Body of pancreas (tissue), 4 donors: ENCODE measurements at regions not wholly inside any gene's neighbourhood (a gene's known extent, or its start where the extent isn't known, plus 50 kb on each side); places are given as distances from the start of the nearest gene placed in this dataset.

Experiments used
- ATAC-seq: fragments of 150-250 bp; one replicate; pipeline ENCODE4 v1.9.1; 2016
- DNase-seq, 4 donors: peaks; one replicate each; pipeline ENCODE4 v3.0.0-alpha.2; 2019
- H3K27ac ChIP-seq, 4 donors: fragments of 200-600 bp; sonication (generic); 1 replicate in 3 of 4; 2 replicates in 1 of 4; pipeline versions ENCODE4 v1.5.1 to v1.6.1; 2016 to 2019; ENCODE audit warnings: mild to moderate bottlenecking in 1 of 4, mixed read lengths in 1 of 4, moderate library complexity in 1 of 4
- H3K27me3 ChIP-seq, 2 donors: fragments of 200-600 bp; sonication (generic); one replicate each; pipeline ENCODE4 v1.6.0; 2016; ENCODE audit warnings: mild to moderate bottlenecking in 1 of 2
- H3K36me3 ChIP-seq, 2 donors: fragments of 200-600 bp; sonication (generic); replicated peaks in 1 of 2; 2 replicates each; pipeline ENCODE4 v1.5.1; 2016; ENCODE audit warnings: low read depth in 2 of 2; ENCODE audit not compliant: insufficient read depth in 1 of 2
- H3K4me1 ChIP-seq: fragments of 200-600 bp; sonication (generic); one replicate; pipeline ENCODE4 v1.6.0; 2016
- H3K4me3 ChIP-seq, 2 donors: fragments of 200-600 bp; sonication (generic); 1 replicate in 1 of 2; 2 replicates in 1 of 2; pipeline ENCODE4 v1.5.1; 2016 to 2019
- H3K9me3 ChIP-seq, 3 donors: fragments of 200-600 bp; sonication (generic); 1 replicate in 2 of 3; 2 replicates in 1 of 3; pipeline ENCODE4 v1.5.1; 2016
- POLR2A ChIP-seq, 3 donors: fragments of 450-650 bp; IDR thresholded peaks; one replicate each; pipeline ENCODE4 v1.6.1; 2016; ENCODE audit warnings: antibody characterized with exemption in 3 of 3, mild to moderate bottlenecking in 2 of 3
- WGBS, 2 donors: methylation state at CpG; one replicate each; pipeline ENCODE4 v1.1.5; 2017; 5-methylcytosine and 5-hydroxymethylcytosine counted together
- intact Hi-C: fragments of 100-400 bp; cut with DNase I; formaldehyde crosslinking; loops from one replicate; pipeline ENCODE4 v1.15.1; 2023
- TF ChIP-seq, protein P1 (sequence below), 7 experiments: fragments of 450-650 bp in 4 of 7; fragments of 200-600 bp in 3 of 7; sonication (generic) in 3 of 7; IDR thresholded peaks; one replicate each; pipeline ENCODE4 v1.5.1; 2016 to 2019; ENCODE audit warnings: antibody characterized with exemption in 7 of 7

DNA sequence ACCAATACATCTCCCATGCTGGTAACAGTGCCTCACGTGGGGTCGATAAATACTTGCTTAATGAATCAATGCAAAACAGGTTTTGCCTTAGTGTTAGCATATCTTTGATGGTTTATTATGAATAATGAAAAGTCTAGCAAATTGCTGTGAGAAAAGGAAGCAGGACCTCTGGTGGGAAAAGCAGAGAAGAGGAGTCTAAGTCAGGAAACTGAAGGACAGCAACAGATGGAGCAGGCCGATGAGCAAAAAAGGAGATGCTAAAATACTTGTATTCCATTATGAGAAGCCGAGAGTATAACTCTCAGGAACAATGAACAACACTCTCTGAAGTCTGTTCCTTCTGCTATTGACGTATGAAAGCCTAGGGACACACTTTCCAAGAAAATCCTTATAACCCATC lies 555.2 kb upstream of the KLHL29 start:
- Histone ChIP-seq H3K4me1 (no peaks in the 10 kb centered on the region), H3K27me3 (no peaks in the 10 kb centered on the region), H3K36me3 (no peaks in the 10 kb centered on the region), H3K27ac (no peak overlapping the region), H3K9me3 (no peaks in the 10 kb centered on the region), H3K4me3 (no peak overlapping the region)
- TF ChIP-seq POLR2A (IDR thresholded peaks at IDR 0.05): no peak
- TF ChIP-seq, protein P1, sequence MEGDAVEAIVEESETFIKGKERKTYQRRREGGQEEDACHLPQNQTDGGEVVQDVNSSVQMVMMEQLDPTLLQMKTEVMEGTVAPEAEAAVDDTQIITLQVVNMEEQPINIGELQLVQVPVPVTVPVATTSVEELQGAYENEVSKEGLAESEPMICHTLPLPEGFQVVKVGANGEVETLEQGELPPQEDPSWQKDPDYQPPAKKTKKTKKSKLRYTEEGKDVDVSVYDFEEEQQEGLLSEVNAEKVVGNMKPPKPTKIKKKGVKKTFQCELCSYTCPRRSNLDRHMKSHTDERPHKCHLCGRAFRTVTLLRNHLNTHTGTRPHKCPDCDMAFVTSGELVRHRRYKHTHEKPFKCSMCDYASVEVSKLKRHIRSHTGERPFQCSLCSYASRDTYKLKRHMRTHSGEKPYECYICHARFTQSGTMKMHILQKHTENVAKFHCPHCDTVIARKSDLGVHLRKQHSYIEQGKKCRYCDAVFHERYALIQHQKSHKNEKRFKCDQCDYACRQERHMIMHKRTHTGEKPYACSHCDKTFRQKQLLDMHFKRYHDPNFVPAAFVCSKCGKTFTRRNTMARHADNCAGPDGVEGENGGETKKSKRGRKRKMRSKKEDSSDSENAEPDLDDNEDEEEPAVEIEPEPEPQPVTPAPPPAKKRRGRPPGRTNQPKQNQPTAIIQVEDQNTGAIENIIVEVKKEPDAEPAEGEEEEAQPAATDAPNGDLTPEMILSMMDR (IDR thresholded peaks at IDR 0.05): no peak
- ATAC-seq (no peak), DNase-seq (no peak)
- intact Hi-C loops: no loop called here
- WGBS, 2 donors: 63 to 73% methylated on average over 5 of the region's 5 CpGs

DNA sequence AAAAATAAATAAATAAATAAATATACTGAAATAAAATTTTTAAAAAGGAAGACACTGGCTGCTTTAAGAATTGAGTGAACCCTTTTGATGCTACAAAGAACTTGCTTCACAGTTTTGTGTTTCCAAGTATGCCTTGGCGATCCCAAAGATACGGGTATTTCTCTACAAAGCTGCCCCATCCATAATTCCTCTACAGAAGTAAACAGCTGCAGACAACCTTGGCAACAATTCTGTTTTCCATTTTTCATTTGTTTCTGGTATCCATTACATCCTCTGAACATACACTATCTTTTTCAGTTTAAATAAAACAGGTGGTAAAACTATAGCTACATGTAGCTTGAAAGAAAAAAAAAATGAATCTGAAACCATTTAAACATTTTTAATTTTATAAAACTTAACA lies 552.8 kb upstream of the KLHL29 start:
- no peaks in the 10 kb centered on the region for H3K4me1 ChIP-seq
- TF ChIP-seq POLR2A (IDR thresholded peaks at IDR 0.05): no peak
- TF ChIP-seq, protein P1 (IDR thresholded peaks at IDR 0.05): no peak
- no peak overlapping the region for H3K4me3 ChIP-seq
- 74 to 85% methylated on average over 2 of the region's 2 CpGs for WGBS, 2 donors
- no peak for DNase-seq
- no peak for ATAC-seq
- no peaks in the 10 kb centered on the region for H3K36me3 ChIP-seq
- no peak overlapping the region for H3K27ac ChIP-seq
- H3K27me3 ChIP-seq: no peaks in the 10 kb centered on the region
- no peaks in the 10 kb centered on the region for H3K9me3 ChIP-seq
- intact Hi-C loops: no loop called here

DNA sequence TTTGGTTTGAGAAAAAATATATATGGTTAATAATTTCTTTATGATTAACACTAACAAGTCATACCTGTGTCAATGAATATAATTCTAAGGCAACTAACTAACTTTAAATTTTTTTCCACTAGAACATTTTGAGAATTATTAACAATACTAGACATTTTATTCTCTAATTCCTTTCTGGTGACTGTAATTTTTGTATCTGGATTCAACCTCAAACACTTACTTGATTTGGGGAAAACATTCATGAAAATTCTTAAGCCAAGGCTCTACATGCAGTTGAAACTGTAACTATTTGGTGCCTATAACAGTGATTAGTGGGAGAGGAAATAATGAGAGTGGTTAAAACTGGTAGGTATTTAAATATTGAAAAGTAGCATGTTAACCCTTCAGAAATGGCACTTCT lies 546.5 kb upstream of the KLHL29 start:
- DNase-seq: no peak
- no peak for ATAC-seq

DNA sequence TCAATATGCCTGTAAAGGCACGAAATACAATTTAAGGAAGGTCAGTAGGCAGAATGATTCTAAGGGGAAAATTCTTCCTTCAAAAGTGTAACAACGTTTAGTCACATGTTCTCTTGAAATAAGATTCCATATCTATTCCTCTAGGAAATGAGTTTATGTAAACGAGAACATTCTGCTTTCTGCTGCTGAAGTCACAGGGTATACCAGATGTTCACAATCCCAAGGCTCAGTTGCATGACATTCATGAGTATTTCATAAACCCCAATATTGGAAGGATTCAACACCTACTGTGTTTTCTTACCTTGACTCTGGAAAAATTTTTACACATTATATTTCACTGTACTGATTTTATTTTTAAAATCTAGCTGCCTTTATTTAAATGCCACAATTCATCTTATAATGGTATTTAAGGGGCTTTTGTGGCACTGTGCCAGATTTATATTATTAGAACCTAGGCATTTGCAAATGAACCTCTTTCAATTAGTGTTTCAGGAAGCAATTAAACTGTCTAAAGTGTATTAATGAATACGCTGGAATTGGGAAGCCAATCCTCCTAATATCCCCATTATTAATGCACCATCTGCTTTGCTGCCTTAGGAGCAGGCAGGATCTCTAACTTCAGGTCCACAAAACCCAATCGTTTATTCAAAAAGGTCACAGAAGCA lies 542.6 kb upstream of the KLHL29 start:
- TF ChIP-seq, protein P1 (IDR thresholded peaks at IDR 0.05): no peak
- no peak for TF ChIP-seq POLR2A (IDR thresholded peaks at IDR 0.05)
- Histone ChIP-seq H3K4me3 (no peak overlapping the region), H3K9me3 (no peaks in the 10 kb centered on the region), H3K27ac (peak overlapping the region in 1 of 4 donors; percentile 23), H3K4me1 (peaks cover 13% of the 10 kb centered on the region), H3K27me3 (no peaks in the 10 kb centered on the region), H3K36me3 (no peaks in the 10 kb centered on the region)
- peak in 3 of 4 donors; percentile 10 to 13 (median 12) for DNase-seq
- 50 to 59% methylated on average over 5 of the region's 5 CpGs for WGBS, 2 donors
- intact Hi-C loops: no loop called here
- no peak for ATAC-seq

More for the DNA sequence above, 546.5 kb upstream of the KLHL29 start:
- intact Hi-C loops: no loop called here
- Histone ChIP-seq H3K36me3 (no peaks in the 10 kb centered on the region), H3K27me3 (no peaks in the 10 kb centered on the region), H3K4me3 (no peak overlapping the region), H3K4me1 (peaks cover 13% of the 10 kb centered on the region), H3K9me3 (no peaks in the 10 kb centered on the region), H3K27ac (no peak overlapping the region)
- TF ChIP-seq, protein P1 (IDR thresholded peaks at IDR 0.05): no peak
- no peak for TF ChIP-seq POLR2A (IDR thresholded peaks at IDR 0.05)

DNA sequence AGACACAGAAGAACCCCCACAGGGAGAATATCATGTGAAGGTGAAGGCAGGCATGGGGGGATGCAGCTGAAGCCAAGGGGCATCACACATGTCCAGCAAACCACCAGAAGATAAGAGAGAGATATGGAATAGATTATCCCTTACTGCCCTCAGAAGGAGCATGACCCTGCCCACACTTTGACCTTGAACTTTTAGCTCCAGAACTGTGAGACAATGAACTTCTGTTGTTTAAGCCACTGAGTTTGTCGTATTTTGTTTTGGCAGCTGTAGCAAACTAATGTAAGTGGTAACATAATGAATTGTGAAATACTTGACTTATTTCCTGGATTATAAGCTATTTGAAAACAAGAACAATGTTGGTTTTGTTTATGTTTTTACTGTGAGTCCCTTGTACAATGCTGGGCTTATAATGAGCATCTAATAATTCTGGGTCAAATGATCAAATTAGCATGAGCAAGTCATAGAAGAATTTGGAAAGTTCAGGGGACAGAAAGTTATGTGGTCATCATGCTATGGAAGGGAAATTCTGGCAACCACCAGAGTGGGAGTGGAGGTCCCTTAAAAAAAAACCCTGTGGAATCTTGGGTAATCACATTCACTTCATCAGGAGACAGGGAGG lies 541.0 kb upstream of the KLHL29 start:
- H3K27me3 ChIP-seq: no peaks in the 10 kb centered on the region
- H3K4me3 ChIP-seq: no peak overlapping the region
- no peak overlapping the region for H3K27ac ChIP-seq
- DNase-seq (no peak), ATAC-seq (no peak)
- TF ChIP-seq POLR2A (IDR thresholded peaks at IDR 0.05): no peak
- TF ChIP-seq, protein P1 (IDR thresholded peaks at IDR 0.05): no peak
- H3K9me3 ChIP-seq: no peaks in the 10 kb centered on the region
- H3K36me3 ChIP-seq: no peaks in the 10 kb centered on the region
- H3K4me1 ChIP-seq: peaks cover 13% of the 10 kb centered on the region
- 13 to 20% methylated on average over 1 of the region's 1 CpG for WGBS, 2 donors
- intact Hi-C loops: no loop called here
